CD14-positive monocyte (primary cell): ENCODE measurements at regions not wholly inside any gene's neighbourhood (a gene's known extent, or its start where the extent isn't known, plus 50 kb on each side); places are given as distances from the start of the nearest gene placed in this dataset.

Experiments
- DNase-seq, 3 donors: peaks; one replicate each; pipeline ENCODE4 v3.0.0-alpha.2; 2011 to 2022
- H2AFZ ChIP-seq: 2 replicates; pipeline ENCODE4 v1.6.0; 2012; ENCODE audit warnings: mild to moderate bottlenecking, low read depth, low read length, inconsistent platforms; ENCODE audit not compliant: insufficient read depth, poor library complexity, severe bottlenecking
- H3K27ac ChIP-seq, 2 donors: 1 replicate in 1 of 2; 2 replicates in 1 of 2; pipeline ENCODE4 v1.5.1; 2012 to 2013; ENCODE audit warnings: low read length in 2 of 2, control low read depth in 1 of 2, inconsistent platforms in 1 of 2, low read depth in 1 of 2, mild to moderate bottlenecking in 1 of 2
- H3K27me3 ChIP-seq, 2 donors: one replicate each; pipeline versions ENCODE4 v1.6.0 to v1.6.1; 2011 to 2013; ENCODE audit warnings: low read length in 2 of 2; ENCODE audit not compliant: control insufficient read depth in 2 of 2, insufficient read depth in 2 of 2
- H3K36me3 ChIP-seq, 2 donors: replicated peaks in 1 of 2; 1 replicate in 1 of 2; 2 replicates in 1 of 2; pipeline versions ENCODE4 v1.5.1 to v1.6.1; 2012 to 2013; ENCODE audit warnings: low read length in 2 of 2, control low read depth in 1 of 2, inconsistent platforms in 1 of 2, mild to moderate bottlenecking in 1 of 2; ENCODE audit not compliant: insufficient read depth in 2 of 2, control insufficient read depth in 1 of 2
- H3K4me1 ChIP-seq, 2 donors: 1 replicate in 1 of 2; 2 replicates in 1 of 2; pipeline versions ENCODE4 v1.5.1 to v1.6.1; 2012 to 2013; ENCODE audit warnings: low read length in 2 of 2, control low read depth in 1 of 2, inconsistent platforms in 1 of 2, mild to moderate bottlenecking in 1 of 2, moderate library complexity in 1 of 2; ENCODE audit not compliant: insufficient read depth in 2 of 2, control insufficient read depth in 1 of 2
- H3K4me2 ChIP-seq: replicated peaks from 2 replicates; pipeline ENCODE3; 2012; ENCODE audit warnings: low read length, moderate library complexity, mild to moderate bottlenecking; ENCODE audit not compliant: poor library complexity, severe bottlenecking; ENCODE audit errors: extremely low read depth
- H3K4me3 ChIP-seq, 3 experiments: fragments of 200-600 bp in 1 of 3; sonication (generic) in 1 of 3; replicated peaks in 1 of 3; 1 replicate in 2 of 3; 2 replicates in 1 of 3; pipeline ENCODE4 v1.5.1; 2011 to 2013; ENCODE audit warnings: low read length in 3 of 3, mild to moderate bottlenecking in 3 of 3, control low read depth in 2 of 3, low read depth in 2 of 3, inconsistent platforms in 1 of 3, moderate library complexity in 1 of 3
- H3K79me2 ChIP-seq: 2 replicates; pipeline ENCODE4 v1.6.0; 2012; ENCODE audit warnings: mild to moderate bottlenecking, control low read depth, inconsistent platforms, low read length, moderate library complexity; ENCODE audit not compliant: insufficient read depth
- H3K9ac ChIP-seq: 2 replicates; pipeline ENCODE4 v1.6.0; 2017; ENCODE audit warnings: low read length, mild to moderate bottlenecking; ENCODE audit not compliant: insufficient read depth, poor library complexity, severe bottlenecking
- H3K9me3 ChIP-seq, 2 donors: replicated peaks in 1 of 2; 1 replicate in 1 of 2; 2 replicates in 1 of 2; pipeline versions ENCODE4 v1.5.1 to v1.6.1; 2012 to 2013; ENCODE audit warnings: low read length in 2 of 2, control low read depth in 1 of 2; ENCODE audit not compliant: control insufficient read depth in 1 of 2, insufficient read depth in 1 of 2
- H4K20me1 ChIP-seq: 2 replicates; pipeline ENCODE4 v1.6.0; 2012; ENCODE audit warnings: mild to moderate bottlenecking, low read length, control low read depth, moderate library complexity; ENCODE audit not compliant: insufficient read depth
- H3K27ac Mint-ChIP-seq, 7 donors: one replicate each; pipeline ENCODE4 v1.8.0; 2020; ENCODE audit warnings: mild to moderate bottlenecking in 7 of 7, mixed read lengths in 7 of 7, moderate library complexity in 6 of 7, inconsistent platforms in 2 of 7
- H3K27me3 Mint-ChIP-seq, 3 donors: one replicate each; pipeline ENCODE4 v1.8.0; 2021 to 2022; ENCODE audit warnings: low read depth in 3 of 3, mild to moderate bottlenecking in 3 of 3, mixed read lengths in 3 of 3, moderate library complexity in 3 of 3, inconsistent platforms in 1 of 3
- H3K36me3 Mint-ChIP-seq, 2 donors: one replicate each; pipeline ENCODE4 v1.8.0; 2020; ENCODE audit warnings: mixed read lengths in 2 of 2, inconsistent platforms in 1 of 2, mild to moderate bottlenecking in 1 of 2
- H3K4me1 Mint-ChIP-seq: one replicate; pipeline ENCODE4 v1.8.0; 2020; ENCODE audit warnings: mild to moderate bottlenecking, mixed read lengths
- H3K4me3 Mint-ChIP-seq, 2 donors: one replicate each; pipeline ENCODE4 v1.8.0; 2020; ENCODE audit warnings: mild to moderate bottlenecking in 2 of 2, mixed read lengths in 2 of 2, moderate library complexity in 1 of 2
- H3K9me3 Mint-ChIP-seq, 7 donors: one replicate each; pipeline ENCODE4 v1.8.0; 2020 to 2022; ENCODE audit warnings: mixed read lengths in 7 of 7, mild to moderate bottlenecking in 6 of 7, moderate library complexity in 6 of 7, inconsistent platforms in 2 of 7
- CTCF ChIP-seq: fragments of 200-600 bp; IDR thresholded peaks from one replicate; pipeline ENCODE4 v1.8.0; 2022; ENCODE audit warnings: antibody characterized with exemption, mild to moderate bottlenecking
- WGBS: methylation state at CpG from one replicate; pipeline ENCODE4 v1.1.5; 2013; ENCODE audit warnings: missing lambda C conversion rate; ENCODE audit not compliant: insufficient coverage; 5-methylcytosine and 5-hydroxymethylcytosine counted together
- intact Hi-C, 2 donors: fragments of 100-400 bp; cut with micrococcal nuclease; formaldehyde crosslinking; loops; one replicate each; pipeline versions ENCODE4 v1.15.0 to v1.15.1; 2023

GRCh38 chr6:167697316-167697715, 129.4 kb upstream of the AFDN start:
- Histone ChIP-seq H4K20me1 (no peaks in the 10 kb centered on the region), H3K9ac (no peak overlapping the region), H3K9me3 (no peaks in the 10 kb centered on the region), H3K36me3 (no peaks in the 10 kb centered on the region), H3K79me2 (no peaks in the 10 kb centered on the region), H2AFZ (no peak overlapping the region), H3K27ac (no peak overlapping the region), H3K27me3 (no peaks in the 10 kb centered on the region), H3K4me3 (no peak overlapping the region), H3K4me1 (peaks cover 18 to 23% of the 10 kb centered on the region in 2 donors), H3K4me2 (no peak overlapping the region)
- peaks cover 22% of the 10 kb centered on the region for H3K4me1 Mint-ChIP-seq
- H3K27ac Mint-ChIP-seq, result no peak overlapping the region
- no peak for DNase-seq
- WGBS, result 82% methylated on average over 8 of the region's 11 CpGs
- no peaks in the 10 kb centered on the region for H3K36me3 Mint-ChIP-seq
- peaks cover 13 to 19% (median 15%) of the 10 kb centered on the region in 3 donors for H3K27me3 Mint-ChIP-seq
- TF ChIP-seq CTCF, result no peak
- H3K4me3 Mint-ChIP-seq, result no peak overlapping the region
- intact Hi-C loops, result no loop called here
- H3K9me3 Mint-ChIP-seq, result peaks cover 0 to 11% (median 4%) of the 10 kb centered on the region in 7 donors

- intact Hi-C loops, result no loop called here
- TF ChIP-seq CTCF, result no peak
Measured at GRCh38 chr6:167698540-167698939, 128.2 kb upstream of the AFDN start.

More at GRCh38 chr6:167698540-167698939, 128.2 kb upstream of the AFDN start:
- Histone ChIP-seq H3K27me3 (no peaks in the 10 kb centered on the region), H3K4me2 (no peak overlapping the region), H4K20me1 (no peaks in the 10 kb centered on the region), H3K4me3 (no peak overlapping the region), H3K9ac (peak overlapping the region; percentile 82), H3K4me1 (peaks cover 18 to 23% of the 10 kb centered on the region in 2 donors), H3K9me3 (no peaks in the 10 kb centered on the region), H3K79me2 (no peaks in the 10 kb centered on the region), H3K27ac (peak overlapping the region in 1 of 2 donors; percentile 98), H3K36me3 (no peaks in the 10 kb centered on the region), H2AFZ (peak overlapping the region; percentile 99)
- no peaks in the 10 kb centered on the region for H3K36me3 Mint-ChIP-seq
- H3K9me3 Mint-ChIP-seq, result peaks cover 0 to 6% (median 1%) of the 10 kb centered on the region in 7 donors
- H3K27ac Mint-ChIP-seq, result peak overlapping the region in 1 of 7 donors; percentile 98
- peaks cover 22% of the 10 kb centered on the region for H3K4me1 Mint-ChIP-seq
- H3K4me3 Mint-ChIP-seq, result no peak overlapping the region
- H3K27me3 Mint-ChIP-seq, result peaks cover 12 to 15% (median 15%) of the 10 kb centered on the region in 3 donors
- no peak for DNase-seq
- WGBS, result 90% methylated on average over 12 of the region's 12 CpGs
